NT2/D1 (cell line): ENCODE measurements at regions not wholly inside any gene's neighbourhood (a gene's known extent, or its start where the extent isn't known, plus 50 kb on each side); places are given as distances from the start of the nearest gene placed in this dataset.
"Not testable (repeated sequence)": the region's sequence is repeated elsewhere in the genome, so short reads cannot be mapped to it uniquely, and the experiment has no call there.

Experiments
- DNase-seq: peaks from one replicate; pipeline ENCODE4 v3.0.0-alpha.2; 2011; ENCODE audit warnings: low read depth, low spot score
- H3K27me3 ChIP-seq: 2 replicates; pipeline ENCODE4 v1.6.0; 2011; ENCODE audit warnings: mild to moderate bottlenecking; ENCODE audit not compliant: insufficient read length, insufficient read depth
- H3K36me3 ChIP-seq: 2 replicates; pipeline ENCODE4 v1.6.1; 2011; ENCODE audit warnings: mild to moderate bottlenecking, low read length, mixed read lengths; ENCODE audit not compliant: insufficient read depth, insufficient read length
- H3K4me1 ChIP-seq: 2 replicates; pipeline ENCODE4 v1.5.1; 2011; ENCODE audit not compliant: insufficient read depth, insufficient read length
- H3K4me3 ChIP-seq: 2 replicates; pipeline ENCODE4 v1.5.1; 2011; ENCODE audit warnings: low read depth; ENCODE audit not compliant: insufficient read length
- H3K9ac ChIP-seq: 2 replicates; pipeline ENCODE4 v1.6.0; 2011; ENCODE audit warnings: low read depth; ENCODE audit not compliant: insufficient read length
- H3K9me3 ChIP-seq: 2 replicates; pipeline ENCODE4 v1.5.1; 2011; ENCODE audit warnings: mild to moderate bottlenecking, low read length; ENCODE audit not compliant: insufficient read depth
- SUZ12 ChIP-seq: IDR thresholded peaks from 2 replicates; pipeline ENCODE4 v1.6.1; 2011; ENCODE audit not compliant: insufficient read length, insufficient read depth; ENCODE audit errors: extremely low read depth
- YY1 ChIP-seq: IDR thresholded peaks from 2 replicates; pipeline ENCODE4 v1.6.1; 2011; ENCODE audit not compliant: insufficient read length, insufficient read depth
- ZNF274 ChIP-seq: IDR thresholded peaks from 2 replicates; pipeline ENCODE4 v1.6.1; 2011; ENCODE audit warnings: mild to moderate bottlenecking, low read depth, low read length

GRCh38 chr10:95137990-95138625 lies 55.9 kb upstream of the ACSM6 start:
- H3K27me3 ChIP-seq, H3K4me3 ChIP-seq, H3K36me3 ChIP-seq: not testable (repeated sequence)

GRCh38 chr10:95134490-95134889 lies 59.5 kb upstream of the ACSM6 start:
- H3K4me1 ChIP-seq: no peaks in the 10 kb centered on the region
- H3K27me3 ChIP-seq: no peaks in the 10 kb centered on the region
- peaks cover 5% of the 10 kb centered on the region; the same call in 1 of the 2 replicates for H3K9me3 ChIP-seq
- DNase-seq: no peak
- H3K4me3 ChIP-seq: no peak overlapping the region
- TF ChIP-seq YY1: no peak
- H3K36me3 ChIP-seq: no peaks in the 10 kb centered on the region
- no peak overlapping the region for H3K9ac ChIP-seq

More at GRCh38 chr10:95137990-95138625, 55.9 kb upstream of the ACSM6 start:
- DNase-seq, H3K9ac ChIP-seq, H3K9me3 ChIP-seq, H3K4me1 ChIP-seq: not testable (repeated sequence)

GRCh38 chr10:95133997-95134396 lies 60.0 kb upstream of the ACSM6 start:
- Histone ChIP-seq H3K9ac (no peak overlapping the region), H3K4me3 (no peak overlapping the region), H3K4me1 (no peaks in the 10 kb centered on the region), H3K36me3 (no peaks in the 10 kb centered on the region), H3K27me3 (no peaks in the 10 kb centered on the region), H3K9me3 (peaks cover 5% of the 10 kb centered on the region; the same call in 1 of the 2 replicates)
- DNase-seq: no peak
- no peak for TF ChIP-seq YY1
- TF ChIP-seq ZNF274: no peak
- no peak for TF ChIP-seq SUZ12

GRCh38 chr10:95133016-95133752 lies 60.9 kb upstream of the ACSM6 start:
- Histone ChIP-seq H3K27me3 (no peaks in the 10 kb centered on the region), H3K4me1 (no peaks in the 10 kb centered on the region), H3K36me3 (no peaks in the 10 kb centered on the region), H3K9me3 (peaks cover 5% of the 10 kb centered on the region; the same call in 1 of the 2 replicates), H3K9ac (no peak overlapping the region), H3K4me3 (no peak overlapping the region)
- no peak for TF ChIP-seq SUZ12
- no peak for TF ChIP-seq YY1
- no peak for TF ChIP-seq ZNF274
- DNase-seq: peak; percentile 85

- not testable (repeated sequence) for H3K9ac ChIP-seq, DNase-seq, H3K36me3 ChIP-seq, H3K4me1 ChIP-seq, H3K4me3 ChIP-seq, H3K27me3 ChIP-seq, H3K9me3 ChIP-seq
Measured at GRCh38 chr10:95130429-95130828, 61.1 kb upstream of the CYP2C8 start.

GRCh38 chr10:95125582-95125981 lies 56.3 kb upstream of the CYP2C8 start:
- Histone ChIP-seq H3K27me3 (no peaks in the 10 kb centered on the region), H3K36me3 (no peaks in the 10 kb centered on the region), H3K9me3 (peaks cover 20% of the 10 kb centered on the region; the same call in 1 of the 2 replicates), H3K4me3 (no peak overlapping the region), H3K9ac (no peak overlapping the region), H3K4me1 (no peaks in the 10 kb centered on the region)
- DNase-seq: no peak
- TF ChIP-seq SUZ12: no peak
- TF ChIP-seq YY1: no peak
- no peak for TF ChIP-seq ZNF274

- Histone ChIP-seq H3K9ac (no peak overlapping the region), H3K9me3 (peaks cover 26% of the 10 kb centered on the region; the same call in 1 of the 2 replicates), H3K4me1 (no peaks in the 10 kb centered on the region), H3K27me3 (no peaks in the 10 kb centered on the region), H3K36me3 (no peaks in the 10 kb centered on the region), H3K4me3 (no peak overlapping the region)
- no peak for TF ChIP-seq YY1
- TF ChIP-seq ZNF274: no peak
- TF ChIP-seq SUZ12: no peak
- DNase-seq: no peak
Measured at GRCh38 chr10:95122736-95123135, 53.4 kb upstream of the CYP2C8 start.

GRCh38 chr10:95121904-95122303 lies 52.6 kb upstream of the CYP2C8 start:
- no peak overlapping the region for H3K4me3 ChIP-seq
- no peaks in the 10 kb centered on the region for H3K27me3 ChIP-seq
- TF ChIP-seq YY1 (no peak), ZNF274 (no peak), SUZ12 (no peak)
- DNase-seq: no peak
- no peak overlapping the region for H3K9ac ChIP-seq
- peaks cover 26% of the 10 kb centered on the region; the same call in 1 of the 2 replicates for H3K9me3 ChIP-seq
- no peaks in the 10 kb centered on the region for H3K4me1 ChIP-seq
- no peaks in the 10 kb centered on the region for H3K36me3 ChIP-seq
